SK-N-SH (cell line): ENCODE measurements at regions not wholly inside any gene's neighbourhood (a gene's known extent, or its start where the extent isn't known, plus 50 kb on each side); places are given as distances from the start of the nearest gene placed in this dataset.

Experiments used
- CTCF ChIA-PET: fragments of 300-600, 350-600 bp; formaldehyde crosslinking; extraction: SDS; loops from one replicate; lab custom pipeline; 2021; lab: Yijun Ruan, JAX
- POLR2A ChIA-PET: fragments of 350-600 bp; sonication (Branson Sonifier 250); formaldehyde crosslinking; extraction: SDS; loops from one replicate; lab custom pipeline; 2020; ENCODE audit warnings: antibody characterized with exemption, inconsistent platforms; lab: Yijun Ruan, JAX
- DNase-seq: peaks from one replicate; pipeline ENCODE4 v3.0.0; 2012
- H2AFZ ChIP-seq: fragments of 200-600 bp; sonication (generic); 2 replicates; pipeline ENCODE4 v1.8.1; 2016; ENCODE audit warnings: antibody characterized with exemption, mild to moderate bottlenecking, low read depth
- H3F3A ChIP-seq: fragments of 200-600 bp; sonication (generic); replicated peaks from 2 replicates; pipeline ENCODE3; 2016; ENCODE audit warnings: antibody characterized with exemption, mild to moderate bottlenecking; ENCODE audit not compliant: insufficient read depth
- H3K27ac ChIP-seq, 2 experiments: fragments of 200-500 bp in 1 of 2; fragments of 200-600 bp in 1 of 2; sonication (Bioruptor generic) in 1 of 2; sonication (generic), shearing (Covaris generic) in 1 of 2; 2 replicates each; pipeline versions ENCODE4 v1.5.1 to v1.6.1; 2014 to 2016; ENCODE audit warnings: low read depth in 2 of 2, inconsistent platforms in 1 of 2, low read length in 1 of 2, mild to moderate bottlenecking in 1 of 2, mixed read lengths in 1 of 2
- H3K27me3 ChIP-seq: fragments of 200-600 bp; sonication (generic), shearing (Covaris generic); 2 replicates; pipeline ENCODE4 v1.6.1; 2016; ENCODE audit warnings: mixed run types; ENCODE audit not compliant: insufficient read depth
- H3K36me3 ChIP-seq, 2 experiments: fragments of 200-500 bp in 1 of 2; fragments of 200-600 bp in 1 of 2; sonication (Bioruptor generic) in 1 of 2; sonication (generic) in 1 of 2; replicated peaks in 1 of 2; 2 replicates each; pipeline versions ENCODE3 to v1.5.1; 2014 to 2016; ENCODE audit warnings: low read length in 1 of 2, mild to moderate bottlenecking in 1 of 2; ENCODE audit not compliant: insufficient read depth in 2 of 2, control insufficient read depth in 1 of 2
- H3K4me1 ChIP-seq, 2 experiments: fragments of 200-500 bp in 1 of 2; fragments of 200-600 bp in 1 of 2; sonication (Bioruptor generic) in 1 of 2; sonication (generic), shearing (Covaris generic) in 1 of 2; 2 replicates each; pipeline versions ENCODE4 v1.5.1 to v1.6.1; 2014 to 2016; ENCODE audit warnings: low read depth in 1 of 2, low read length in 1 of 2, mixed run types in 1 of 2; ENCODE audit not compliant: insufficient read depth in 2 of 2, control insufficient read depth in 1 of 2
- H3K4me2 ChIP-seq: fragments of 200-600 bp; sonication (generic), shearing (Covaris generic); 2 replicates; pipeline ENCODE4 v1.6.1; 2017; ENCODE audit warnings: mixed run types
- H3K4me3 ChIP-seq, 2 experiments: fragments of 200-500 bp in 1 of 2; fragments of 200-600 bp in 1 of 2; sonication (Bioruptor generic) in 1 of 2; sonication (generic), shearing (Covaris generic) in 1 of 2; 2 replicates each; pipeline versions ENCODE4 v1.5.1 to v1.8.1; 2014 to 2016; ENCODE audit warnings: low read depth in 2 of 2, inconsistent platforms in 1 of 2, low read length in 1 of 2, mild to moderate bottlenecking in 1 of 2, mixed read lengths in 1 of 2, moderate library complexity in 1 of 2
- H3K79me2 ChIP-seq: fragments of 200-600 bp; sonication (generic); 2 replicates; pipeline ENCODE4 v1.8.1; 2017; ENCODE audit warnings: mild to moderate bottlenecking; ENCODE audit not compliant: insufficient read depth
- H3K9ac ChIP-seq: fragments of 200-600 bp; sonication (generic); 2 replicates; pipeline ENCODE4 v1.6.1; 2017; ENCODE audit warnings: mixed run types
- H3K9me2 ChIP-seq: fragments of 200-600 bp; sonication (generic); 2 replicates; pipeline ENCODE4 v1.6.1; 2017; ENCODE audit warnings: mixed run types
- H3K9me3 ChIP-seq: fragments of 200-600 bp; sonication (generic); 2 replicates; pipeline ENCODE4 v1.6.1; 2017; ENCODE audit warnings: mixed run types, mild to moderate bottlenecking, moderate library complexity
- H4K20me1 ChIP-seq: fragments of 200-600 bp; sonication (generic); 2 replicates; pipeline ENCODE4 v1.6.1; 2017; ENCODE audit warnings: mild to moderate bottlenecking, mixed run types; ENCODE audit not compliant: insufficient read depth
- CTCF ChIP-seq: fragments of 200-600 bp; sonication (generic); IDR thresholded peaks from 2 replicates; pipeline ENCODE4 v1.6.1; 2017; ENCODE audit warnings: antibody characterized with exemption, mild to moderate bottlenecking, moderate library complexity
- FOXJ3 ChIP-seq: sonication (generic); formaldehyde crosslinking; IDR thresholded peaks from 2 replicates; pipeline ENCODE4 v1.5.1; 2020; ENCODE audit warnings: mild to moderate bottlenecking, missing genetic modification reagents
- GABPA ChIP-seq: IDR thresholded peaks from 2 replicates; pipeline ENCODE4 v1.4.0; 2012; ENCODE audit warnings: low read depth, mild to moderate bottlenecking
- GATA2 ChIP-seq: sonication (generic); formaldehyde crosslinking; IDR thresholded peaks from 2 replicates; pipeline ENCODE4 v1.5.0; 2020; ENCODE audit warnings: mild to moderate bottlenecking, missing genetic modification reagents
- MXI1 ChIP-seq: IDR thresholded peaks from 2 replicates; pipeline ENCODE4 v1.6.1; 2012; ENCODE audit warnings: mild to moderate bottlenecking, low read depth, low read length, improper control_type of control experiment
- RAD21 ChIP-seq: IDR thresholded peaks from 2 replicates; pipeline ENCODE4 v1.6.1; 2012; ENCODE audit warnings: mild to moderate bottlenecking, low read length
- SMC3 ChIP-seq: IDR thresholded peaks from 2 replicates; pipeline ENCODE4 v1.6.1; 2012; ENCODE audit warnings: low read depth, low read length, improper control_type of control experiment
- TEAD4 ChIP-seq: IDR thresholded peaks from 2 replicates; pipeline ENCODE4 v1.4.0; 2012; ENCODE audit warnings: mild to moderate bottlenecking, borderline replicate concordance; ENCODE audit not compliant: insufficient read depth
- ZBTB33 ChIP-seq: IDR thresholded peaks from 2 replicates; pipeline ENCODE4 v1.4.0; 2012; ENCODE audit warnings: low read depth, borderline replicate concordance
- WGBS: methylation state at CpG from one replicate; pipeline ENCODE4 v1.1.6; 2017; ENCODE audit warnings: low lambda C conversion rate; 5-methylcytosine and 5-hydroxymethylcytosine counted together

- Histone ChIP-seq H2AFZ (no peak overlapping the region), H3K36me3 (no peaks in the 10 kb centered on the region), H3K9me3 (no peaks in the 10 kb centered on the region)
- DNase-seq = peak; percentile 5
- peak; percentile 38 for TF ChIP-seq SMC3
- no peak for TF ChIP-seq ZBTB33
- TF ChIP-seq FOXJ3 = no peak
- TF ChIP-seq TEAD4 = no peak
- TF ChIP-seq MXI1 = no peak
- peak; percentile 64 for TF ChIP-seq CTCF
- TF ChIP-seq GATA2 (CRISPR knock-in tag) = no peak
- no peak for TF ChIP-seq GABPA
- TF ChIP-seq RAD21 = peak; percentile 32
- TF ChIP-seq, all 33 proteins: peak for 3
- ChIA-PET CTCF (no interaction called here), POLR2A (no interaction called here)
- H3K4me1 ChIP-seq = no peaks in the 10 kb centered on the region
- H3K9me2 ChIP-seq = no peaks in the 10 kb centered on the region
- H3K27me3 ChIP-seq = no peaks in the 10 kb centered on the region
- no peaks in the 10 kb centered on the region for H3F3A ChIP-seq
- H3K27ac ChIP-seq = no peak overlapping the region
- no peaks in the 10 kb centered on the region for H3K79me2 ChIP-seq
- H3K4me2 ChIP-seq = no peak overlapping the region
- no peak overlapping the region for H3K9ac ChIP-seq
- 5% methylated on average over 5 of the region's 5 CpGs for WGBS
- no peaks in the 10 kb centered on the region for H4K20me1 ChIP-seq
- H3K4me3 ChIP-seq = no peak overlapping the region
Observed at GRCh38 chrX:78886550-78886949, 58.6 kb upstream of the P2RY10 start.
